Upper lobe of left lung (tissue), 4 donors: ENCODE measurements at regions not wholly inside any gene's neighbourhood (a gene's known extent, or its start where the extent isn't known, plus 50 kb on each side); places are given as distances from the start of the nearest gene placed in this dataset.

Source experiments
- EP300 ChIP-seq, 4 donors: sonication (generic); formaldehyde crosslinking; IDR thresholded peaks; one replicate each; pipeline ENCODE4 v1.5.1; 2017; ENCODE audit warnings: antibody characterized with exemption in 4 of 4, control low read depth in 2 of 4
- POLR2A ChIP-seq, 4 donors: fragments of 450-650 bp; IDR thresholded peaks; one replicate each; pipeline ENCODE4 v1.5.1; 2016 to 2017; ENCODE audit warnings: antibody characterized with exemption in 4 of 4, mild to moderate bottlenecking in 2 of 4
- POLR2AphosphoS5 ChIP-seq, 2 donors: sonication (generic); formaldehyde crosslinking; IDR thresholded peaks; one replicate each; pipeline ENCODE4 v1.5.1; 2017; ENCODE audit warnings: antibody characterized with exemption in 2 of 2
- TF ChIP-seq, protein P1 (sequence below), 6 experiments: fragments of 450-650 bp in 4 of 6; fragments of 200-600 bp in 2 of 6; sonication (generic) in 2 of 6; IDR thresholded peaks; one replicate each; pipeline ENCODE4 v1.5.1; 2016 to 2019; ENCODE audit warnings: antibody characterized with exemption in 6 of 6

DNA sequence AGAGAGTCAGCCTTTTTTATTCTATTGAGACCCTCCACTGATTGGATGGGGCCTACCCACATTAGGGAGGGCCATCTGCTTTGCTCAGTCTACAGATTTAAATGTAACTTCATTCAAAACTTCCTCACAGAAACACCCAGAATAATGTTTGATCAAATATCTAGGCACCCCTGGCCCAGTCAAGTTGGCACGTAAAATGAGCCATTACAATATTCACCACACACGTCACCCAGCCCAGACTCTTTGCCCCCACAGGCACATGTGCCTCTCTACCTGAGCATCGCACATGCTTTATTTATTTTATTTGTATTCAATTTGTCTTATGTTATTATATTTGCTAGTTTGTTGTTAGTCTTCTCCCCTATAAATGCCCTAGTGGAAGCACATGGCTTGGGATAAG lies 70.9 kb upstream of the EYA2 start:
- TF ChIP-seq, protein P1, sequence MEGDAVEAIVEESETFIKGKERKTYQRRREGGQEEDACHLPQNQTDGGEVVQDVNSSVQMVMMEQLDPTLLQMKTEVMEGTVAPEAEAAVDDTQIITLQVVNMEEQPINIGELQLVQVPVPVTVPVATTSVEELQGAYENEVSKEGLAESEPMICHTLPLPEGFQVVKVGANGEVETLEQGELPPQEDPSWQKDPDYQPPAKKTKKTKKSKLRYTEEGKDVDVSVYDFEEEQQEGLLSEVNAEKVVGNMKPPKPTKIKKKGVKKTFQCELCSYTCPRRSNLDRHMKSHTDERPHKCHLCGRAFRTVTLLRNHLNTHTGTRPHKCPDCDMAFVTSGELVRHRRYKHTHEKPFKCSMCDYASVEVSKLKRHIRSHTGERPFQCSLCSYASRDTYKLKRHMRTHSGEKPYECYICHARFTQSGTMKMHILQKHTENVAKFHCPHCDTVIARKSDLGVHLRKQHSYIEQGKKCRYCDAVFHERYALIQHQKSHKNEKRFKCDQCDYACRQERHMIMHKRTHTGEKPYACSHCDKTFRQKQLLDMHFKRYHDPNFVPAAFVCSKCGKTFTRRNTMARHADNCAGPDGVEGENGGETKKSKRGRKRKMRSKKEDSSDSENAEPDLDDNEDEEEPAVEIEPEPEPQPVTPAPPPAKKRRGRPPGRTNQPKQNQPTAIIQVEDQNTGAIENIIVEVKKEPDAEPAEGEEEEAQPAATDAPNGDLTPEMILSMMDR (IDR thresholded peaks at IDR 0.05) = no peak
- TF ChIP-seq POLR2A (IDR thresholded peaks at IDR 0.05) (no peak), EP300 (IDR thresholded peaks at IDR 0.05) (no peak), POLR2AphosphoS5 (IDR thresholded peaks at IDR 0.05) (no peak)
